ES-I3 (cell line): ENCODE measurements at regions not wholly inside any gene's neighbourhood (a gene's known extent, or its start where the extent isn't known, plus 50 kb on each side); places are given as distances from the start of the nearest gene placed in this dataset.

Experiments used
- H3K36me3 ChIP-seq: 2 replicates; pipeline ENCODE4 v1.6.1; 2013; ENCODE audit warnings: mild to moderate bottlenecking, low read length, control low read depth, moderate library complexity; ENCODE audit not compliant: insufficient read depth
- H3K4me1 ChIP-seq: 2 replicates; pipeline ENCODE4 v1.6.1; 2013; ENCODE audit warnings: mild to moderate bottlenecking, control low read depth, low read length; ENCODE audit not compliant: insufficient read depth
- H3K9ac ChIP-seq: 2 replicates; pipeline ENCODE4 v1.6.1; 2013; ENCODE audit warnings: low read depth, mild to moderate bottlenecking, low read length, moderate library complexity
- H3K9me3 ChIP-seq: 2 replicates; pipeline ENCODE4 v1.6.1; 2013; ENCODE audit warnings: mild to moderate bottlenecking, low read length, moderate library complexity; ENCODE audit not compliant: control insufficient read depth, insufficient read depth

GRCh38 chr1:229220163-229220846 is 50.6 kb upstream of the RAB4A start:
- H3K9ac ChIP-seq, result no peak overlapping the region
- no peaks in the 10 kb centered on the region for H3K9me3 ChIP-seq
- no peaks in the 10 kb centered on the region for H3K36me3 ChIP-seq
- peaks cover 17% of the 10 kb centered on the region for H3K4me1 ChIP-seq

- Histone ChIP-seq H3K9me3 (no peaks in the 10 kb centered on the region), H3K4me1 (peaks cover 17% of the 10 kb centered on the region), H3K9ac (no peak overlapping the region), H3K36me3 (no peaks in the 10 kb centered on the region)
These were observed 49.5 kb upstream of the RAB4A start for GRCh38 chr1:229221106-229222019.
